GM19438 (cell line): ENCODE measurements at regions not wholly inside any gene's neighbourhood (a gene's known extent, or its start where the extent isn't known, plus 50 kb on each side); places are given as distances from the start of the nearest gene placed in this dataset.
"Not testable (repeated sequence)": the region's sequence is repeated elsewhere in the genome, so short reads cannot be mapped to it uniquely, and the experiment has no call there.

Experiments used
- ATAC-seq: cut with Tn5 transposase; IDR thresholded peaks from one replicate; pipeline ENCODE4 v1.9.1; 2021; ENCODE audit warnings: low read depth; ENCODE audit not compliant: unreplicated experiment

DNA sequence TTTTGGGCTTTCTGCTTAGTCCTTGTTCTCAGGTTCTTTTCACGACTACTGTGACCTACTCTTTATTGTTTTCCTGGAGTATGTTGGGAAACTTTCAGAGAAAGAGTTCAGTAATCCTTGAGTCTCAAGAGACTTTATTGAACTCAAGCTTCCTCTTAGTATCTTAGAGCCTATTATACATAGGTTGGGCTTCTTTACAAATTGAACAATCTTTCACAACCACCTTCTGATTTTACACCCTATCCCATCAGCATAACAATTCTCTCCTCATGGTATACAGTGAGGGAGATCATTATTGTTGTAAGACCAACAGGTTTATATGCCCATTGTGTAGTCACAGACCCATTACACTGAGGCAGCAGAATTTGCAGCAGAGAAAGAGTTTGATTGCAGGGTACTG lies 193.2 kb upstream of the IGF1 start:
- ATAC-seq, result no peak

DNA sequence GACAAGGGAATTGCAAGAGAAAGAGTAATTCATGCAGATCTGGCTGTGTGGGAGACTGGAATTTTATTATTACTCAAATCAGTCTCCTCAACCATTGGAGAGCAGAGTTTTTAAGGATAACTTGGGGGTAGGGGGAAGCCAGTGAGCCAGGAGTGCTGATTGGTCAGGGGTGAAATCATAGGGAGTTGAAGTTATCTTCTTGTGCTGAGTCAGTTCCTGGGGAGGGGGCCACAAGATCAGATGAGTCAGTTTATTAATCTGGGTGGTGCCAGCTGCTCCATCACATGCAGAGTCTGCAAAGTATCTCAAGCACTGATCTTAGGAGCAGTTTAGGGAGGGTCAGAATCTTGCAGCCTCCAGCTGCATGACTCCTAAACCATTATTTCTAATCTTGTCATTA lies 191.8 kb upstream of the IGF1 start:
- ATAC-seq, result not testable (repeated sequence)

DNA sequence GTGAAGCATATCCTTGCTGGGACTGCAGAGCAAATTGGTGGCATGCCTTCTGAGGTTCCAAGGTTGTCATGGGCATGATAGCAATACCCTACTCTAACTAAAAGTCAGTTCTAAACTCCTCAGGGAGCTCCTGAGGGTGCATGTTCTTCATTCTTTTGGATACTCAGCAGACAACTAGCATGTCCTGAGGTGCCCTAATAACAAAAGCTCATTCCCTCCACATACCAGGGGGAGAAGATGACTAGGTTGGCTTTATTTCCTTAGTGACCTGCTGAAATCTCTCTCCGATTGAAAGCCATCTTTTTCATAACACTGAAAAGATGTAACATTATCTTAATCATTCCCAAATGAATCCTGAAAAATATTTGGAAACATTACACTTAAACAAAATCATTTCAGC lies 188.7 kb upstream of the IGF1 start:
- no peak for ATAC-seq

DNA sequence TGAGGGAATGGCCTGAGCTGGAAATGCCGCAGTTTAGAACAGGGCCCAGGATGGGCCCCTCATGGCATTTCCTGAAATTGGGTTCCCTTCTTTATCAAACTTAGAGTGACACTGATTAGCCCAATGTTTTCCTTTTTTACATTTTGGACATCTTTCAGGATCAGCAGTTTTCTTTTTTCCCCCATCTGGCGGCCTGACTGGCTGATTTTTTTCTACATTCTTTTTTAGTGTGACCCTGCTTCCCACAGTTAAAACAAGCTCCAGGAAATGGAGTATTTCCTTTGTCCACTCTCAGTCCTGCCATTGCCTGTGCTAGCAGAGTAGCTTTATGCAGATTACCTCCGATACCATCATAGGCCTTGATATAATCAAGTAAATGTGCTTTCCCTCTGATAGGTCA lies 185.8 kb upstream of the IGF1 start:
- not testable (repeated sequence) for ATAC-seq

DNA sequence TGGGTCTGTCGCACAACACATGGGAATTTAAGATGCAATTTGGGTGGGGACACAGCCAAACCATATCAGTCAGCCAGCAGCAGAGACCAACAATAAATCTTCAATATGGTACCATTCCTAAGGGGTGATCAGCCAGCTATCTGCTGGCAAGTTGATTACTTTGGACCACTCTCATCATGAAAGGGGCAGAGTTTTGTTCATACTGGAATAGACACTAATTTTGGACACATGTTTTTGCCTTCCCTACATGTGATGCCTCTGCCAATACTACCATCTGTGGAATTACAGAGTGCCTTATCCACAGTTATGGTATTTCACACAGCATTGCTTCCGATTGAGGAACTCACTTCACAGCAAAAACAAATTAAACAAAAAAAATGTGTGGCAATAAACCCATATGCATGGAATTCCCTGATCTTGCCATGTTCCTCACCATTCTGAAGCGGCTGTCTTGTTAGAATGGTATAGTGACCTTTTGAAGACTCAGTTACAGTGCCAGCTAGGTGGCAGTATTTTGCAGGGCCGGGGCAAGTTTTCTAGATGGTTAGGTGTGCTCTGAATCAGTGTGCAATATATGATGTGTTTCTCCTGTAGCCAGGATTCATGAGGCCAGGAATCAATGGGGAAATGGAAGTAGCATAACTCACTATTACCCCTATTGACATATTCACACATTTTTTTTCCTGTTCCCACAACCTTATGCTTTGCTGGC lies 179.0 kb upstream of the IGF1 start:
- no peak for ATAC-seq

DNA sequence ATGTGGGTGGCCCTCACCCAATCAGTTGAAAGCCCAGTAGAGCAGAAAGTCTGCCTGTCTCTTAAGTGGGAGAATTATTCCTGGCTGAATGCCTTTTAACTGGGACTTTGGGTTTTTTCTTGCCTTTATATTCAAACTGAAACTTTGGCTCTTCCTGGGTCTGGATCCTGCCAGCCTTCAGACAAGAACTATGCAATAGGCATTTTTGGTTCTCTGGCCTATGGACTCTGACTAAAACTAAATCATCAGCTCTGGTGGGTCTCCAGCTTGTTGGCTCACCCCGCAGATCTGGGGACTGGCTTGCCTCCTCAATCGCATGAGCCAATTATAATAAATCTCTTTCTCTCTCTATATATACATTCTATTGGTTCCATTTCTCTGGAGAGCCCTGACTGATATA lies 173.0 kb upstream of the IGF1 start:
- ATAC-seq, result no peak

DNA sequence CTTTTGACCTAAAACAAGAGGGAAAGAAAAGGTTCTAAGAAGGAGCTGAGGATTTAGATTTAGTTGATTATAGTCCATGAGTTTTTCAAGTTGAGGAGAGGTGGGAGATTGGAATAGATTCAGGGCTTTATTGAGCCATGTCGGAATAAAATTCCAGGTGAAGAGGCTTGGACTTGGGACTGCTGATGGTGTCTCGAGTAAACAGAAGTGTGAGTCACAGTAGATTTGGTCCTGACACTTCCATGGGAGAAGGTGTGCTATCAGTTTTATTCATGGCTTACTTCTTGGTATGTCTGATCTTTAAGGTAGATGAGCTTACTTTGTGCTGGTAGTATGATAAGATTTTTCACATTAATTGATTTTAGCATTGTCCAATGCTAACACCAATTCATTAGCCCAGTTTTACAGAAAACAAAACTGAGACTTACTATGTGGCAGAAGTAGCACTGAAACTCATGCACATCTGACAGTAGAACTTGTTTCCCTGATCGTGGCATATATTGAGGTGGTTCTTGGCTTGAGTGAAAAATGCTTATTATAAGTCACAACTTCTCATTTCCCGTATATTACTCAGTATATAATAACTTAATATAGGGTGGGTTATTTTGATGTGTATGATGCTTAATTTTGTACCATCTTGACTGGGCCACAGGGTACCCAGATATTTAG lies 172.4 kb upstream of the IGF1 start:
- ATAC-seq, result no peak

DNA sequence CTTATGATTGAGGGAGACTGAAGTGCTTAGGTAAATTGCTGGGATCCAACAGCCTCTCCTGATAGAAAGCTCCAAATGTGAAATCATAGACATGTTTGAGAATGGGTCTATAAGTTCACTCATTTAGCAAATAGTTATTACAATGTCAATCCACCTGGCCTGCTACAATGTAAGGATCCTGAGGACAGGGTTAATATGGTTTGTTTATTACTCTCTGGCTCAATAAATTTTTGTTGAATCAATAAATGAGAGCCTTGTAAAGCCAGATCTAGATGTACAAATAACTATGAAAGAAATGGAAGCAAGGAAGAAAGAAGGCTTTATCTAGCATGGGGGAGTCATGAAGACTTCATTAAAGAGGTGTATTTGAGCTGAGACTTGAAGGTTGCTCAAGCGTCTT lies 165.6 kb upstream of the IGF1 start:
- ATAC-seq, result no peak

DNA sequence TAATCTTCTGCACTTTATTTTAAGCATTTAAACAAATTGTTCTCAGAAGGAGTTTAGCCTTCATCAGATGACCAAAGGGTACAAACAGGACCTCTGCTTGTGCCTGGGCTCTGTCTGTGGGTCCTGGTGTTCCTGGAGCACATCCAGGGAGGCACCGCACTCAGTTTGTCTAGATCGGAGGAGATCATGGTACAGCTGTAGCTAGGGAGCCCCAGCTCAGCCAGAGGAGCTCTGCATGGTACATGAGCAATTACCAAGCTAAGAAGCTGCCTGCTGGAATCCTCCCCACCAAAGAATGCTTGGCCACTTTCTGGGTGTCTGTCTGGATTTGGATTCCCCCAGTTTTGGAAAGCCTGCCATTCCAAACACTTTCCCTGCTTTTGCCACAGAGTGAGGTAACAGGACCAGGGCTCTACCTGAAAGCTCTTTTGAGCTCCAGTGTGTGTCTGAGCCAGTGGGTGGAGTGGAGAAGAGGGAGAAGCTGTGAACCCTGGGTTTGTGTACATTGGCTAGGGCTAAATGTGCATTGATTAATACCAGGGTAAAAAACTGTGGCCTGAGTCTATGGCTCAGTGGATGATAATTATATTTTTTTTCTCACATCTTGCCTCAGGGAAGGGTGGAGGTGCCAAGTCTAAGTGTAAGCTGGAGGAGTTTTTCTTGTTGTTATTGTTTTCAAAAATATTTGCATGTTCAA lies 163.7 kb upstream of the IGF1 start:
- ATAC-seq, result no peak

DNA sequence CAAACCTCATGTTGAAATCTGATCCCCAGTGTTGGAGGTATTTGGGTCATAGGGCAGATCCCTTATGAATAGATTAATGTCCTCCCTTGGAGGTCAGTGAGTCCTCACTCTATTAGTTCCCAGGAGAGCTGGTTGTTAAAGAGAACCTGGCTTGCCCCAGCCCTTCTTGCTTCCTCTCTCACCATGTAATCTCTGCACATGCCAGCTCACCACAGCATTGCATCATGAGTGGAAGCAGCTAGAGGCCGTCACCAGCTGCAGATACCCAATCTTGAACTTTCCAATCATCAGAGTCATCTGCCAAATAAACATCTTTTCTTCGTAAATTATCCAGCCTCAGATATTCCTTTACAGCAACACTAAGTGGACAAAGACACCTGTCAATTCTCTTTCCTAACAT lies 161.8 kb upstream of the IGF1 start:
- no peak for ATAC-seq

DNA sequence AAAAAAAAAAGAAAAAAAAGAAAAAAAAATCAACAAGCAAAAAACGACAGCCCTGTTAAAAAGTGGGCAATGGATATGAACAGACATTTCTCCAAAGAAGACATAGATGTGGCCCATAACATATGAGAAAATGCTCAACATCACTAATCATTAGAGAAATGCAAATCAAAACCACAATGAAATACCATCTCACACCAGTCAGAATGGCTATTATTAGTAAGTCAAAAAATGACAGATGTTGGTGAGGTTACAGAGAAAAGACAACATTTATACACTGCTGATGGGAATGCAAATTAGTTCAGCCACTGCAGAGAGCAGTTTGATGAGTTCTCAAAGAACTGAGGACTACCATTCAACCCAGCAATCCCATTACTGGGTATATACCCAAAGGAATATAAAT lies 160.3 kb upstream of the IGF1 start:
- not testable (repeated sequence) for ATAC-seq

DNA sequence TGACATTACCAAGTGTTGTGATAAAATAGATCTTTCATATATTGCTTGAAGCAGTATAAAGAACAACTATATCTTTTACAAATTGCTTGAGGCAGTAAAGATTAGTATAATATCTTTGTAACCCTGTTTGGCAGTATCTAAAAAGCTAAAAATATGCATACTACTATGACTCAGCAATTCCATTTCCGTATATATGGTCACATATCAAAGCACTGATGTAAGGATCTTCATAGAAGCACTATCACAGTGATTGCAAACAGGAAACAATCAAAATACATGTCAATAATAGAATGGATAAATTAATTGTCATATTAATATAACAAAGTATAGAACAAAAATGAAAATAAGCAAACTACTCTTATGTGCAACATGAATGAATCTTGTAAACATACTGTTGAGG lies 158.4 kb upstream of the IGF1 start:
- ATAC-seq, result no peak

DNA sequence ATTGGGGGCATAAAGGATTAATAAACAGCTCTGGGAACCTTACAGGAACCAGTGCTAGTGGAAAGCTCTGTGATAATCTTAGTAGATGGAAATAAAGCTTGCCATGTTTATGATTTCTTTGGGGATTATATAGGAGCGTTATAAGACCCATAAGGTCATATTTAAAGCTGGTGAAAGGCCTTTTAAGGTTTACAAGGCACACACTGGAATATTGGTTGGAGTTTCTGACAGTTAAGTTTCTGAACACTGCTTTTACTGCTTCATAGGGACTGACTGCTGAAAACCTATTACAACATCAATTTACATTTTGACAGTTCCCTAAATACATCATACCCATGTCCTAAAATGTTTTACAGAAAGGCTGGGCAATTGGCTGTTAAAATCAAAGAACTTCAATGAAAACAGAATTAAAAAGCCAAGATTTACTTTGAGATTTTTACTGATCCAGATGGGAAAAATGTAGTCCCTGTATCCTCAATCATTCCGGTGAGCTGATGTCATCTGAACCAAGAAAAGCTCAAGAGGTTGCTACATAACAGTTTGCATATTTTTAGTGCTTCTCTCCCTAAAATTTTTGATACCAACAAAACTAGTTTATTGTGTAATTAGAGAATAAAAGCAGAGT lies 153.7 kb upstream of the IGF1 start:
- ATAC-seq, result no peak

DNA sequence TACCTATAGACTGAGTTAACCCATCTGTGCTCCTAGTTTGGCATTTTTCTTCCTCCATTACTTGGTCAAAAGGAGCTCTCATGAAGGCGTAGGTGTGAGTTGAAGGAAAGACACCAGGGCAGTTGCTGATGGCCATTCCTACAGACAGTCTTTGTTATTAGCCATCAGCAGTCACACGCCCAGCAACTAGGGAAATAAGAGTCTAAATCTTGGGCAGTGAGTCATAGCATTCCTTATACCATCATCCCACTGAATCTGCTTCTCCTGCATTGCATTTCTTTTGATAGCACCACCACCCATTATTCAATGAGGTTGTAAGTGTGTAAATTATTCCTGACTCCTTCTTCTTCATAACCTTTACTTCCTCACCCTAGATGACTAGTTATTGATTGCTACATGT lies 150.9 kb upstream of the IGF1 start:
- no peak for ATAC-seq

DNA sequence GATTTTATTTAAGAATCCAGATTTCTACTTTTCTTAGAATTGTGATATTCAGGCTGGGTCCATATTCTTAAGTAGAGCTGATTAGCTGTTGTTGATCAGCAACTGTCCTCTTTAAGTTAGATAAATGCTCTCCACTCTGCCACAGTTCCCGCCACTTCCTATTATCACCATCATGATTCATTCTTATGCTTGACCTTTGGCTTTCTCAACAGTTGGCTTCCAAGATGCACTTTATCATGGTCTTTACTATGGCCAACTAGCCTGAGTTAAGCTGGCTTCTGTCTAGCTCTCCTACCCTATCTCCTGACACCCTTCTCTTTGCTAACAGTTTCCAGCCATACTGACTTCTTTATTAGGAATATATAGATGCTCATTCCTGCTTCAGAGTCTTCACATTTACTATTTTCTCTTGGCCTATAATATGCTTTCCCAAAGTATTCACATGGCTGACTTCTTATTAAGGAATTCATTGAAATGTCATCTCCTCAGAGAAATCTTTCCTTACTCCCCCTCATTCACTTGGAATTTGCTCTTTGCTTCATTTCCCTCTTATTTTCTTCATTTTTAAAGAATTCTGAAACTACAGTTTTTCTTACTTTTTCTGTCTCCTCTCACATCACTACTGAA lies 149.0 kb upstream of the IGF1 start:
- ATAC-seq, result no peak

DNA sequence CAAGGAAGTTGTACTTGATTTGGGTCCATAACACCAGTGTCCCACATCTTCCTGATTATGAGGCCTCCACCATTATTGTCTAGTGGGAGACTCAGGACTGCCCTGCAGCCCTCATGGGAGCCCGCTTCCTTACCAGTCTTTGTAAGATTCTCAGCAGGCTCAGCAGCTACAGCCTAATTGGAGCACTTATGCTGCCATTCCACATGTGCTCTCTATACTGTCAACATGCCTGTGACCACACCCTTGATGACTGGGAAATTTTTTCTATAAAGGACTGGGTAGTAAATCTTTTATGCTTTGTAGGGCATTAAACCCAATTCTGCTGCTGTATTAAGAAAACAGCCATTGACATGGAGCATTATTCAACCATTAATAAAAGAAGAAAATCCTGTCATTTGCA lies 145.5 kb upstream of the IGF1 start:
- no peak for ATAC-seq

DNA sequence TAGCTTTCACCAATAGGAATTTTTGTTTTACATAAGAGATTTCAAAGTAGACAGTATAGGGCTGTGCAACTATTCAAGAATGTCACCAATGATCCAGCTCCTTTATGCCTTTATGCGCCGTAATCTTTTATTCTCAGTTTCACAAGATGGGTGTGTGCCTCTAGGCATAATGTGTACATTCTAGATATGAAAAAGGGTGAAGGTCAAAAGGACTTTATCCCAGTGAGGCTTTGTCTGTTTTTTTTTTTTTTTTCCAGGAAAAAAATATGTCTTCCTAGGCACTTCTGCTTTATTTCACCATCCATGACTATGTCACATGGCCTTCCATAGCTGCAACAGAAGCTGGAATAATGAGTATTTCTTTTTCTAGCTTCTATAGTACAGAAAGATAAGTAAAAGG lies 142.3 kb upstream of the IGF1 start:
- ATAC-seq, result no peak

DNA sequence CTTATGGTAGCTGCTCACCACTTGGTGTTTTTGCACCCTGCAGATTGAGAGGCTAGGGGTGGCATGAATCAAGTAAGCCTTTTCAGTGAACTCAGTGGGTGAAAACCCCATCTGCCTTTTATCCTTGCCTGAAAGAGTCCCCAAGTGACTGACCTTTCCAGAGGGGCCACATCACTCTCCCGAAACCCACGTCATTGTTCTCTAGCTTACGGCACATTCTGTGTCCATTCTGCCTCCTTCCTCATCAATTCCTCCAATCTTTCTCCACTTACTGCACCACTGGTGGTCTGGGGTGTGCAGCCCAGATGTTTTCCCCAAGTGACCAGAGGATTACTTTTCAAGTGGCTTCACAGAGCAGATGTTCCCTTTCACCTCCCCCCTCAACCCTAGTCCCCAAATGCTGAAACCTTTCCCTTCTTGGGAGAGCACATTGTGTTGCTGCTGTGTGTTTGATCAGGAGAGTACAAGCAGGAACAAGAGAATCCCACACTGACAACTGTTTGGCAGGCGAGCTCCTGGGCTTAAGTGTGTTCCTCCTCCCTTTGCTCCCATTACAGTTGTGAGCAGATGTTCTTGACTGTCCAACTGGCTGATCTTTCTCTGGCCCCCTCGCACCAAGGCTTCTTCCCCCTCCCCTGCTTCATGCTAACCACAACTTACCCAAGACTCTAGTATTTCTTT lies 138.0 kb upstream of the IGF1 start:
- no peak for ATAC-seq

DNA sequence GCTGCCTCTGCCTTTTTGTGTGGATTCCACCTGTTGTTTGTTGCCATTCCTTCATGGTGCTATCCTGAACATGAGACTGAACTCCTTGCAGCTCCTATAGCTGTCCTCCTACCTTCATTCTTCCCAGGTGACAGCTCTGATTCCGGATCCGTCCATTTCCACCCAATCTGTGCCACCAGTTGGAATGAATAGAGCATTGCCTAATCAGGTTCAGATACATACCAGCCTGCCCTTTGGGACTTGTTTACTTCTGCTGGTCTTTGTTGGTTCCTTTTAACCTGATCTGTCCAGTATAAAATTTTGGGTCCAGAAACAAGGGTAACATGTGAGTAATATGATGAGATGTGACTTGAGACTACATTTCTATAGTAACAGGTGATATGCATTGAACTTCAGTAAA lies 136.3 kb upstream of the IGF1 start:
- no peak for ATAC-seq

DNA sequence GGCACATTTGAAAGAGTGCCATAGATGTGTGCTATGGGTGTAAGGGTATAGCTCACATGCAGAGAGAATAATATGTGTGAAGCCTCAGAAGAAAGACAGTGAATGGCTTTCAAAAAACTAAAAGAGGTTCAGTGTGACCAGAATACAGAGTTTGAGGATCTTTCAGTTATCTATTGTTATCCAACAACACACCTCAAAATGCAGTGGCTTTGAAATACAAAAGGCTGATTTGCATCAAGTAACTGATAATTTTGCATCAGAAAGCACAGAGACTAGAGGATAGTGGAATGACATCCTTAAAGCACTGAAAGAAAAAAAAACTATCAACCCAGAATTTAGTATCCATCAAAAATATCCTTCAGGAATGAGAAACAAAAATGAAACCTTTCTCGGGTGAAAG lies 131.6 kb upstream of the IGF1 start:
- ATAC-seq, result no peak

DNA sequence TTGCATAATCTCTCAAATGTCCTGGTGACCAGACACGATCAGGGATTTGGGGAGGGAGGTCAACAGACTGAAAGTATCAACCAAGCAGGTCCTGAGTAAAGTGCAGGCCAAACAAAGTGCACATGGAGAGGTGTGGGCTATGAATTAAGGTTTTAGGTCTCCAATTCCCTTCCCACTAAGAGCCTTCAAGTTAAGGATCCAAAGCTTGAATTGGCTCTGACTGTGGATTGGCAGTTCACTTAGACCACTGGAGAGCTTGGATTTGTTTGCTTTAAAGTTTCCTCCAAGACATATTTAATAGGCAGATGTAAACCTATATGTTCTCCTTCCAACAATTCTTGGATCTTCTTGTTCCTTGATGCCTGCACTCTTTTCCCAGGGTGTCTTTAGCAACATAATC lies 129.6 kb upstream of the IGF1 start:
- no peak for ATAC-seq
